WTC11 (cell line): ENCODE measurements at regions not wholly inside any gene's neighbourhood (a gene's known extent, or its start where the extent isn't known, plus 50 kb on each side); places are given as distances from the start of the nearest gene placed in this dataset.

Experiments
- ATAC-seq: fragments of 200-7000 bp; cut with Tn5 transposase; 2 replicates; pipeline ENCODE4 v1.10.0; 2021; ENCODE audit warnings: mild to moderate bottlenecking, moderate library complexity
- CTCF ChIA-PET: fragments of 300-600 bp; sonication (Branson Sonifier 250); formaldehyde crosslinking; loops from one replicate; lab custom pipeline; 2021; ENCODE audit warnings: antibody characterized with exemption; lab: Charles Lee
- POLR2A ChIA-PET: fragments of 350-600 bp; sonication (Branson Sonifier 250); formaldehyde crosslinking; loops from one replicate; lab custom pipeline; 2021; ENCODE audit warnings: antibody characterized with exemption; lab: Charles Lee
- DNase-seq: peaks from one replicate; pipeline ENCODE4 v3.0.0; 2021; ENCODE audit warnings: low spot score
- H3K27ac Mint-ChIP-seq: 2 replicates; pipeline ENCODE4 v1.8.0; 2021; ENCODE audit warnings: mixed read lengths
- H3K27me3 Mint-ChIP-seq: 2 replicates; pipeline ENCODE4 v1.8.0; 2021; ENCODE audit warnings: low read depth, mild to moderate bottlenecking, moderate library complexity, mixed read lengths
- H3K36me3 Mint-ChIP-seq: 2 replicates; pipeline ENCODE4 v1.8.0; 2021; ENCODE audit warnings: mixed read lengths
- H3K4me1 Mint-ChIP-seq: 2 replicates; pipeline ENCODE4 v1.8.0; 2022; ENCODE audit warnings: mixed read lengths
- H3K4me3 Mint-ChIP-seq: 2 replicates; pipeline ENCODE4 v1.8.0; 2021; ENCODE audit warnings: mild to moderate bottlenecking, moderate library complexity, mixed read lengths
- H3K9me3 Mint-ChIP-seq: 2 replicates; pipeline ENCODE4 v1.8.0; 2021; ENCODE audit warnings: mixed read lengths
- CREB1 ChIP-seq: sonication (generic); formaldehyde crosslinking; IDR thresholded peaks from 2 replicates; pipeline ENCODE4 v1.8.0; 2023; ENCODE audit warnings: mild to moderate bottlenecking, missing genetic modification reagents
- CREM ChIP-seq: sonication (generic); formaldehyde crosslinking; IDR thresholded peaks from 2 replicates; pipeline ENCODE4 v1.8.1; 2022; ENCODE audit warnings: mild to moderate bottlenecking, missing genetic modification reagents, moderate library complexity
- CTCF ChIP-seq: fragments of 200-600 bp; IDR thresholded peaks from 2 replicates; pipeline ENCODE4 v1.8.0; 2022; ENCODE audit warnings: antibody characterized with exemption
- E2F1 ChIP-seq: sonication (generic); formaldehyde crosslinking; IDR thresholded peaks from 2 replicates; pipeline ENCODE4 v1.8.0; 2022; ENCODE audit warnings: mild to moderate bottlenecking, missing genetic modification reagents
- E2F4 ChIP-seq: sonication (generic); formaldehyde crosslinking; IDR thresholded peaks from 2 replicates; pipeline ENCODE4 v1.8.1; 2022; ENCODE audit warnings: low read depth, mild to moderate bottlenecking, moderate library complexity, missing genetic modification reagents, borderline replicate concordance
- ESRRA ChIP-seq: sonication (generic); formaldehyde crosslinking; IDR thresholded peaks from 2 replicates; pipeline ENCODE4 v1.8.1; 2022; ENCODE audit warnings: mild to moderate bottlenecking, missing genetic modification reagents, borderline replicate concordance
- FOXK1 ChIP-seq: sonication (generic); formaldehyde crosslinking; IDR thresholded peaks from 2 replicates; pipeline ENCODE4 v1.8.0; 2022; ENCODE audit warnings: mild to moderate bottlenecking, moderate library complexity, missing genetic modification reagents
- GABPB1 ChIP-seq: sonication (generic); formaldehyde crosslinking; IDR thresholded peaks from 2 replicates; pipeline ENCODE4 v1.8.1; 2023; ENCODE audit warnings: mild to moderate bottlenecking, missing genetic modification reagents
- GTF2I ChIP-seq: fragments of 250-450 bp; sonication (Bioruptor Pico); conservative IDR thresholded peaks from 2 replicates; pipeline ENCODE4 v1.4.0; 2021; ENCODE audit warnings: mild to moderate bottlenecking
- HMGA2 ChIP-seq: fragments of 250-450 bp; sonication (Bioruptor Pico); IDR thresholded peaks from 2 replicates; pipeline ENCODE4 v1.4.0; 2021; ENCODE audit warnings: mild to moderate bottlenecking, moderate library complexity
- IRF2 ChIP-seq: sonication (generic); formaldehyde crosslinking; IDR thresholded peaks from 2 replicates; pipeline ENCODE4 v1.8.0; 2022; ENCODE audit warnings: low read depth, missing genetic modification reagents, borderline replicate concordance
- JUN ChIP-seq: sonication (generic); formaldehyde crosslinking; IDR thresholded peaks from 2 replicates; pipeline ENCODE4 v1.8.0; 2023; ENCODE audit warnings: mild to moderate bottlenecking, missing genetic modification reagents
- NFE2L1 ChIP-seq: sonication (generic); formaldehyde crosslinking; IDR thresholded peaks from 2 replicates; pipeline ENCODE4 v1.8.1; 2023; ENCODE audit warnings: missing genetic modification reagents
- NFYB ChIP-seq: sonication (generic); formaldehyde crosslinking; conservative IDR thresholded peaks from 2 replicates; pipeline ENCODE4 v1.8.0; 2022; ENCODE audit warnings: low read depth, missing genetic modification reagents
- NR3C1 ChIP-seq: sonication (generic); formaldehyde crosslinking; conservative IDR thresholded peaks from 2 replicates; pipeline ENCODE4 v1.8.1; 2023; ENCODE audit warnings: low read depth, mild to moderate bottlenecking, missing genetic modification reagents
- PRRX2 ChIP-seq: fragments of 250-450 bp; sonication (Bioruptor Pico); IDR thresholded peaks from 2 replicates; pipeline ENCODE4 v1.8.0; 2021; ENCODE audit warnings: mild to moderate bottlenecking
- SMAD4 ChIP-seq: sonication (generic); formaldehyde crosslinking; IDR thresholded peaks from 2 replicates; pipeline ENCODE4 v1.8.0; 2022; ENCODE audit warnings: mild to moderate bottlenecking, missing genetic modification reagents
- SOX15 ChIP-seq: fragments of 250-450 bp; sonication (Bioruptor Pico); IDR thresholded peaks from 2 replicates; pipeline ENCODE4 v1.9.0; 2021; ENCODE audit warnings: mild to moderate bottlenecking
- TEAD1 ChIP-seq: sonication (generic); formaldehyde crosslinking; IDR thresholded peaks from 2 replicates; pipeline ENCODE4 v1.8.0; 2022; ENCODE audit warnings: mild to moderate bottlenecking, missing genetic modification reagents
- TP53 ChIP-seq: sonication (generic); formaldehyde crosslinking; IDR thresholded peaks from 2 replicates; pipeline ENCODE4 v1.8.1; 2023; ENCODE audit warnings: mild to moderate bottlenecking, missing genetic modification reagents
- USF1 ChIP-seq: sonication (generic); formaldehyde crosslinking; IDR thresholded peaks from 2 replicates; pipeline ENCODE4 v1.8.0; 2022; ENCODE audit warnings: mild to moderate bottlenecking, missing genetic modification reagents
- ZNF121 ChIP-seq: sonication (generic); formaldehyde crosslinking; IDR thresholded peaks from 2 replicates; pipeline ENCODE4 v1.8.0; 2023; ENCODE audit warnings: missing genetic modification reagents
- ZNF138 ChIP-seq: sonication (generic); formaldehyde crosslinking; conservative IDR thresholded peaks from 2 replicates; pipeline ENCODE4 v1.8.1; 2022; ENCODE audit warnings: mild to moderate bottlenecking, moderate library complexity, missing genetic modification reagents
- ZNF219 ChIP-seq: sonication (generic); formaldehyde crosslinking; IDR thresholded peaks from 2 replicates; pipeline ENCODE4 v1.8.0; 2023; ENCODE audit warnings: missing genetic modification reagents, mild to moderate bottlenecking, borderline replicate concordance
- ZNF671 ChIP-seq: fragments of 250-450 bp; sonication (Bioruptor Pico); IDR thresholded peaks from 2 replicates; pipeline ENCODE4 v1.8.0; 2021; ENCODE audit warnings: mild to moderate bottlenecking

- ChIA-PET POLR2A (no interaction called here), CTCF (no interaction called here)
- Mint-ChIP-seq H3K9me3 (peaks cover 8% of the 10 kb centered on the region; the same call in 1 of the 2 replicates), H3K36me3 (no peaks in the 10 kb centered on the region), H3K27ac (no peak overlapping the region), H3K4me3 (no peak overlapping the region), H3K27me3 (no peaks in the 10 kb centered on the region), H3K4me1 (peaks cover 8% of the 10 kb centered on the region)
- DNase-seq (no peak), ATAC-seq (no peak)
- no peak for TF ChIP-seq GTF2I (CRISPR knock-in tag)
- TF ChIP-seq FOXK1 (CRISPR knock-in tag): no peak
- TF ChIP-seq TEAD1 (CRISPR knock-in tag): no peak
- TF ChIP-seq ZNF671: no peak
- TF ChIP-seq, all 79 proteins: peak for 0
These were observed 1931.0 kb upstream of the CDH6 start for GRCh38 chr5:29262339-29263123.

- peaks cover 8% of the 10 kb centered on the region for H3K4me1 Mint-ChIP-seq
- DNase-seq: no peak
- TF ChIP-seq ZNF671 (no peak), NR3C1 (CRISPR knock-in tag) (no peak), CREB1 (CRISPR knock-in tag) (no peak), CREM (CRISPR knock-in tag) (no peak), NFE2L1 (CRISPR knock-in tag) (no peak), TEAD1 (CRISPR knock-in tag) (no peak), NFYB (CRISPR knock-in tag) (no peak), ZNF138 (CRISPR knock-in tag) (no peak), USF1 (CRISPR knock-in tag) (no peak), ZNF219 (CRISPR knock-in tag) (no peak)
- ATAC-seq: no peak
- no peak overlapping the region for H3K4me3 Mint-ChIP-seq
- no peaks in the 10 kb centered on the region for H3K36me3 Mint-ChIP-seq
- no peaks in the 10 kb centered on the region for H3K27me3 Mint-ChIP-seq
- ChIA-PET POLR2A (no interaction called here), CTCF (no interaction called here)
- peaks cover 8% of the 10 kb centered on the region; the same call in 1 of the 2 replicates for H3K9me3 Mint-ChIP-seq
- H3K27ac Mint-ChIP-seq: no peak overlapping the region
These were observed 1932.3 kb upstream of the CDH6 start for GRCh38 chr5:29261213-29261612.

GRCh38 chr5:29252390-29252789 lies 1941.1 kb upstream of the CDH6 start:
- CTCF ChIA-PET: no interaction called here
- Mint-ChIP-seq H3K9me3 (peaks cover 9% of the 10 kb centered on the region; the same call in 1 of the 2 replicates), H3K4me3 (no peak overlapping the region), H3K36me3 (no peaks in the 10 kb centered on the region), H3K4me1 (peaks cover 11% of the 10 kb centered on the region)
- POLR2A ChIA-PET: no interaction called here
- peak; percentile 81; the same call in 1 of the 2 replicates for ATAC-seq
- 0 out of 2 replicates have a peak, but pooled peaks have one; percentile 12 for TF ChIP-seq ZNF121
- no peak for TF ChIP-seq GABPB1 (CRISPR knock-in tag)
- TF ChIP-seq, all 79 proteins: peak for 1
- no peaks in the 10 kb centered on the region for H3K27me3 Mint-ChIP-seq
- peak; percentile 12 for DNase-seq
- no peak overlapping the region for H3K27ac Mint-ChIP-seq

- POLR2A ChIA-PET: no interaction called here
- no peak for ATAC-seq
- H3K9me3 Mint-ChIP-seq: peaks cover 9% of the 10 kb centered on the region
- no peaks in the 10 kb centered on the region; the same call in 1 of the 2 replicates for H3K27me3 Mint-ChIP-seq
- DNase-seq: no peak
- peaks cover 3% of the 10 kb centered on the region; the same call in 1 of the 2 replicates for H3K4me1 Mint-ChIP-seq
- no peak overlapping the region for H3K4me3 Mint-ChIP-seq
- H3K27ac Mint-ChIP-seq: no peak overlapping the region
- CTCF ChIA-PET: no interaction called here
- peaks cover 2% of the 10 kb centered on the region; the same call in 1 of the 2 replicates for H3K36me3 Mint-ChIP-seq
- no peak for TF ChIP-seq TP53 (CRISPR knock-in tag)
- TF ChIP-seq SMAD4 (CRISPR knock-in tag): no peak
- TF ChIP-seq JUN (CRISPR knock-in tag): no peak
- TF ChIP-seq PRRX2: no peak
- TF ChIP-seq CTCF: no peak
- no peak for TF ChIP-seq ESRRA
- no peak for TF ChIP-seq E2F4
- no peak for TF ChIP-seq USF1 (CRISPR knock-in tag)
- no peak for TF ChIP-seq IRF2 (CRISPR knock-in tag)
- no peak for TF ChIP-seq E2F1 (CRISPR knock-in tag)
- TF ChIP-seq HMGA2 (CRISPR knock-in tag): no peak
- TF ChIP-seq SOX15 (CRISPR knock-in tag): no peak
These were observed 1946.0 kb upstream of the CDH6 start for GRCh38 chr5:29247346-29248028.
